Ascending aorta (tissue), 2 donors: ENCODE measurements at regions not wholly inside any gene's neighbourhood (a gene's known extent, or its start where the extent isn't known, plus 50 kb on each side); places are given as distances from the start of the nearest gene placed in this dataset.

Source experiments
- DNase-seq, 2 donors: peaks; one replicate each; pipeline ENCODE4 v3.0.0-alpha.2; 2019; ENCODE audit warnings: low spot score in 2 of 2
- H3K27ac ChIP-seq, 2 donors: fragments of 200-600 bp; sonication (generic); one replicate each; pipeline ENCODE4 v1.5.1; 2016 to 2017; ENCODE audit warnings: mild to moderate bottlenecking in 1 of 2
- H3K27me3 ChIP-seq: fragments of 200-600 bp; sonication (generic); one replicate; pipeline ENCODE4 v1.5.1; 2017
- H3K36me3 ChIP-seq, 2 donors: fragments of 200-600 bp; sonication (generic); one replicate each; pipeline ENCODE4 v1.5.1; 2016
- H3K4me1 ChIP-seq, 2 donors: fragments of 200-600 bp; sonication (generic); one replicate each; pipeline ENCODE4 v1.5.1; 2016 to 2017; ENCODE audit warnings: mild to moderate bottlenecking in 1 of 2
- H3K4me3 ChIP-seq, 2 donors: fragments of 200-600 bp; sonication (generic); one replicate each; pipeline ENCODE4 v1.5.1; 2016 to 2017; ENCODE audit warnings: mild to moderate bottlenecking in 1 of 2
- H3K9me3 ChIP-seq, 2 donors: fragments of 200-600 bp; sonication (generic); one replicate each; pipeline ENCODE4 v1.5.1; 2016
- CTCF ChIP-seq, 3 experiments: fragments of 200-600 bp in 2 of 3; fragments of 450-650 bp in 1 of 3; sonication (generic) in 2 of 3; IDR thresholded peaks; one replicate each; pipeline ENCODE4 v1.5.1; 2016 to 2019; ENCODE audit warnings: antibody characterized with exemption in 3 of 3, mild to moderate bottlenecking in 1 of 3, moderate library complexity in 1 of 3
- intact Hi-C: fragments of 100-400 bp; cut with DNase I; formaldehyde crosslinking; loops from one replicate; pipeline ENCODE4 v1.15.1; 2023

GRCh38 chr10:10365676-10366075 lies 652.0 kb upstream of the CELF2 start:
- no peaks in the 10 kb centered on the region for H3K9me3 ChIP-seq
- intact Hi-C loops: no loop called here
- H3K27me3 ChIP-seq: no peaks in the 10 kb centered on the region
- TF ChIP-seq CTCF (IDR thresholded peaks at IDR 0.05): no peak
- no peaks in the 10 kb centered on the region for H3K36me3 ChIP-seq
- DNase-seq: no peak
- H3K4me3 ChIP-seq: no peak overlapping the region
- H3K27ac ChIP-seq: no peak overlapping the region
- no peaks in the 10 kb centered on the region for H3K4me1 ChIP-seq

- no peak for DNase-seq
- no peaks in the 10 kb centered on the region for H3K36me3 ChIP-seq
- no peak overlapping the region for H3K27ac ChIP-seq
- H3K9me3 ChIP-seq: no peaks in the 10 kb centered on the region
- intact Hi-C loops: no loop called here
- no peak for TF ChIP-seq CTCF (IDR thresholded peaks at IDR 0.05)
- H3K4me3 ChIP-seq: no peak overlapping the region
- no peaks in the 10 kb centered on the region for H3K27me3 ChIP-seq
- H3K4me1 ChIP-seq: no peaks in the 10 kb centered on the region
These were observed 650.8 kb upstream of the CELF2 start for GRCh38 chr10:10366836-10367235.

- no peaks in the 10 kb centered on the region for H3K9me3 ChIP-seq
- no peak overlapping the region for H3K4me3 ChIP-seq
- H3K27ac ChIP-seq: no peak overlapping the region
- no peaks in the 10 kb centered on the region for H3K27me3 ChIP-seq
- H3K36me3 ChIP-seq: no peaks in the 10 kb centered on the region
- no peaks in the 10 kb centered on the region for H3K4me1 ChIP-seq
- no peak for TF ChIP-seq CTCF (IDR thresholded peaks at IDR 0.05)
- intact Hi-C loops: no loop called here
- no peak for DNase-seq
These were observed 650.4 kb upstream of the CELF2 start for GRCh38 chr10:10367264-10367663.

GRCh38 chr10:10368951-10369576 lies 648.6 kb upstream of the CELF2 start:
- TF ChIP-seq CTCF (IDR thresholded peaks at IDR 0.05): no peak
- H3K27me3 ChIP-seq: no peaks in the 10 kb centered on the region
- intact Hi-C loops: no loop called here
- DNase-seq: no peak
- H3K27ac ChIP-seq: no peak overlapping the region
- H3K9me3 ChIP-seq: no peaks in the 10 kb centered on the region
- no peak overlapping the region for H3K4me3 ChIP-seq
- H3K4me1 ChIP-seq: no peaks in the 10 kb centered on the region
- H3K36me3 ChIP-seq: no peaks in the 10 kb centered on the region

- no peak for TF ChIP-seq CTCF (IDR thresholded peaks at IDR 0.05)
- Histone ChIP-seq H3K27me3 (no peaks in the 10 kb centered on the region), H3K9me3 (no peaks in the 10 kb centered on the region), H3K36me3 (no peaks in the 10 kb centered on the region), H3K4me1 (no peaks in the 10 kb centered on the region), H3K4me3 (no peak overlapping the region), H3K27ac (no peak overlapping the region)
- intact Hi-C loops: no loop called here
- no peak for DNase-seq
These were observed 631.8 kb upstream of the CELF2 start for GRCh38 chr10:10385831-10386230.

- no peak overlapping the region for H3K27ac ChIP-seq
- no peak for DNase-seq
- H3K4me3 ChIP-seq: no peak overlapping the region
- H3K9me3 ChIP-seq: no peaks in the 10 kb centered on the region
- intact Hi-C loops: no loop called here
- H3K36me3 ChIP-seq: no peaks in the 10 kb centered on the region
- H3K27me3 ChIP-seq: no peaks in the 10 kb centered on the region
- no peaks in the 10 kb centered on the region for H3K4me1 ChIP-seq
- no peak for TF ChIP-seq CTCF (IDR thresholded peaks at IDR 0.05)
These were observed 628.5 kb upstream of the CELF2 start for GRCh38 chr10:10389182-10389581.
